GM23338 (cell line): ENCODE measurements at regions not wholly inside any gene's neighbourhood (a gene's known extent, or its start where the extent isn't known, plus 50 kb on each side); places are given as distances from the start of the nearest gene placed in this dataset.
"Not testable (repeated sequence)": the region's sequence is repeated elsewhere in the genome, so short reads cannot be mapped to it uniquely, and the experiment has no call there.

ENCODE experiments used
- ATAC-seq: fragments of 200-7000 bp; cut with Tn5 transposase; 3 replicates; pipeline ENCODE4 v1.9.1; 2020
- DNase-seq: peaks from one replicate; pipeline ENCODE4 v3.0.0-alpha.2; 2015; ENCODE audit warnings: low spot score
- H2AFZ ChIP-seq: fragments of 200-600 bp; sonication (generic); 2 replicates; pipeline ENCODE4 v1.8.0; 2016; ENCODE audit warnings: antibody characterized with exemption, mild to moderate bottlenecking, moderate library complexity
- H3F3A ChIP-seq: fragments of 200-600 bp; sonication (generic); replicated peaks from 2 replicates; pipeline ENCODE4 v1.8.0; 2017; ENCODE audit warnings: antibody characterized with exemption, mixed run types, low read depth
- H3K27ac ChIP-seq: fragments of 200-600 bp; sonication (generic); 2 replicates; pipeline ENCODE4 v1.6.1; 2016; ENCODE audit warnings: low read depth
- H3K27me3 ChIP-seq: fragments of 200-600 bp; sonication (generic); 2 replicates; pipeline ENCODE4 v1.8.0; 2016; ENCODE audit warnings: mild to moderate bottlenecking, mixed run types, moderate library complexity; ENCODE audit not compliant: insufficient read depth
- H3K36me3 ChIP-seq: fragments of 200-600 bp; sonication (generic); 2 replicates; pipeline ENCODE4 v1.8.0; 2016; ENCODE audit warnings: mild to moderate bottlenecking; ENCODE audit not compliant: insufficient read depth
- H3K4me1 ChIP-seq: fragments of 200-600 bp; sonication (generic); 2 replicates; pipeline ENCODE4 v1.8.0; 2016; ENCODE audit warnings: mild to moderate bottlenecking, moderate library complexity; ENCODE audit not compliant: insufficient read depth
- H3K4me2 ChIP-seq: fragments of 200-600 bp; sonication (generic); 2 replicates; pipeline ENCODE4 v1.7.1; 2017; ENCODE audit warnings: mixed run types
- H3K4me3 ChIP-seq: fragments of 200-600 bp; sonication (generic); 2 replicates; pipeline ENCODE4 v1.6.1; 2016; ENCODE audit warnings: mixed run types
- H3K79me2 ChIP-seq: fragments of 200-600 bp; sonication (generic); replicated peaks from 2 replicates; pipeline ENCODE4 v1.8.0; 2017; ENCODE audit warnings: mild to moderate bottlenecking; ENCODE audit not compliant: insufficient read depth
- H3K9me2 ChIP-seq: fragments of 200-600 bp; sonication (generic); 2 replicates; pipeline ENCODE4 v1.8.0; 2017; ENCODE audit not compliant: insufficient read depth
- H4K20me1 ChIP-seq: fragments of 200-600 bp; sonication (generic); replicated peaks from 2 replicates; pipeline ENCODE4 v1.8.0; 2017; ENCODE audit warnings: mild to moderate bottlenecking; ENCODE audit not compliant: insufficient read depth
- H3K27ac Mint-ChIP-seq: 2 replicates; pipeline ENCODE4 v1.8.0; 2020; ENCODE audit warnings: inconsistent platforms, mild to moderate bottlenecking, moderate library complexity, mixed read lengths
- H3K27me3 Mint-ChIP-seq: 3 replicates; pipeline ENCODE4 v1.8.0; 2022; ENCODE audit warnings: low read depth, mild to moderate bottlenecking, moderate library complexity, mixed read lengths, inconsistent platforms; ENCODE audit not compliant: insufficient read depth, poor library complexity
- H3K36me3 Mint-ChIP-seq: 3 replicates; pipeline ENCODE4 v1.8.0; 2021; ENCODE audit warnings: low read depth, mild to moderate bottlenecking, inconsistent platforms, moderate library complexity, mixed read lengths
- H3K4me1 Mint-ChIP-seq: 3 replicates; pipeline ENCODE4 v1.8.0; 2020; ENCODE audit warnings: mild to moderate bottlenecking, inconsistent platforms, mixed read lengths
- H3K4me3 Mint-ChIP-seq: 3 replicates; pipeline ENCODE4 v1.8.0; 2021; ENCODE audit warnings: moderate library complexity, mild to moderate bottlenecking, inconsistent platforms, mixed read lengths
- H3K9me3 Mint-ChIP-seq: 3 replicates; pipeline ENCODE4 v1.8.0; 2020; ENCODE audit warnings: moderate library complexity, mild to moderate bottlenecking, inconsistent platforms, mixed read lengths
- CREB1 ChIP-seq: fragments of 250-450 bp; sonication (Bioruptor Pico); IDR thresholded peaks from 2 replicates; pipeline ENCODE4 v1.5.0; 2020; ENCODE audit warnings: low read depth, mild to moderate bottlenecking, moderate library complexity
- EZH2 ChIP-seq: fragments of 200-600 bp; sonication (generic); IDR thresholded peaks from one replicate; pipeline ENCODE4 v1.8.0; 2017; ENCODE audit warnings: antibody characterized with exemption, mild to moderate bottlenecking, low read depth; ENCODE audit not compliant: unreplicated experiment
- EZH2phosphoT487 ChIP-seq: fragments of 200-600 bp; sonication (generic); IDR thresholded peaks from one replicate; pipeline ENCODE4 v1.8.1; 2018; ENCODE audit warnings: antibody characterized with exemption; ENCODE audit not compliant: unreplicated experiment
- NANOG ChIP-seq: IDR thresholded peaks from 2 replicates; pipeline ENCODE4 v1.6.1; 2016; ENCODE audit warnings: antibody characterized with exemption, borderline replicate concordance
- POLR2AphosphoS5 ChIP-seq: IDR thresholded peaks from 2 replicates; pipeline ENCODE4 v1.6.1; 2016; ENCODE audit warnings: antibody characterized with exemption, low read depth
- REST ChIP-seq: IDR thresholded peaks from one replicate; pipeline ENCODE4 v1.6.1; 2018; ENCODE audit warnings: antibody characterized with exemption; ENCODE audit not compliant: unreplicated experiment
- STAT1 ChIP-seq: IDR thresholded peaks from one replicate; pipeline ENCODE4 v1.6.1; 2016; ENCODE audit warnings: antibody characterized with exemption; ENCODE audit not compliant: unreplicated experiment
- ZNF114 ChIP-seq: fragments of 250-450 bp; sonication (Bioruptor Pico); IDR thresholded peaks from 2 replicates; pipeline ENCODE4 v1.5.0; 2020; ENCODE audit warnings: mild to moderate bottlenecking, moderate library complexity
- ZNF462 ChIP-seq: fragments of 250-450 bp; sonication (Bioruptor Pico); IDR thresholded peaks from 2 replicates; pipeline ENCODE4 v1.5.0; 2020; ENCODE audit warnings: mild to moderate bottlenecking, moderate library complexity

GRCh38 chr4:33825685-33826084, 2418.6 kb downstream of the ARAP2 start (continued):
- TF ChIP-seq EZH2phosphoT487: no peak

GRCh38 chr4:33829356-33829755, 2415.0 kb downstream of the ARAP2 start:
- not testable (repeated sequence) for H3K4me3 Mint-ChIP-seq, H3K27me3 Mint-ChIP-seq, H3K36me3 ChIP-seq, H3K79me2 ChIP-seq, H4K20me1 ChIP-seq, H3K36me3 Mint-ChIP-seq, H3K27ac ChIP-seq, H3K9me3 Mint-ChIP-seq, H3K4me2 ChIP-seq, H3K27me3 ChIP-seq, DNase-seq, H3K9me2 ChIP-seq, H3F3A ChIP-seq, H3K4me3 ChIP-seq, H3K27ac Mint-ChIP-seq, H2AFZ ChIP-seq, ATAC-seq
- H3K4me1 Mint-ChIP-seq: peaks cover 14% of the 10 kb centered on the region
- peaks cover 13% of the 10 kb centered on the region; the same call in 1 of the 2 replicates for H3K4me1 ChIP-seq

- ATAC-seq: no peak
- H3K27ac ChIP-seq: no peak overlapping the region
- no peaks in the 10 kb centered on the region for H3K27me3 Mint-ChIP-seq
- no peak overlapping the region for H3K4me3 ChIP-seq
- no peak overlapping the region for H3K4me2 ChIP-seq
- no peak overlapping the region for H2AFZ ChIP-seq
- H3K27ac Mint-ChIP-seq: no peak overlapping the region
- H3K9me3 Mint-ChIP-seq: peaks cover 2% of the 10 kb centered on the region; the same call in 1 of the 3 replicates
- H3K36me3 ChIP-seq: no peaks in the 10 kb centered on the region
- no peaks in the 10 kb centered on the region; the same call in 1 of the 3 replicates for H3K36me3 Mint-ChIP-seq
- H3F3A ChIP-seq: no peaks in the 10 kb centered on the region
- H3K4me1 Mint-ChIP-seq: peaks cover 19% of the 10 kb centered on the region
- H4K20me1 ChIP-seq: no peaks in the 10 kb centered on the region
- H3K4me1 ChIP-seq: peaks cover 13% of the 10 kb centered on the region; the same call in 1 of the 2 replicates
- H3K9me2 ChIP-seq: no peaks in the 10 kb centered on the region
- H3K27me3 ChIP-seq: no peaks in the 10 kb centered on the region
- H3K4me3 Mint-ChIP-seq: no peak overlapping the region
- DNase-seq: no peak
- H3K79me2 ChIP-seq: no peaks in the 10 kb centered on the region
- TF ChIP-seq STAT1 (no peak), EZH2 (no peak), CREB1 (CRISPR knock-in tag) (no peak), REST (no peak), ZNF114 (CRISPR knock-in tag) (no peak), NANOG (no peak), ZNF462 (CRISPR knock-in tag) (no peak), POLR2AphosphoS5 (no peak)
Measured at GRCh38 chr4:33831442-33832066, 2412.8 kb downstream of the ARAP2 start.
